ENCODE measurements at regions not wholly inside any gene's neighbourhood (a gene's known extent, or its start where the extent isn't known, plus 50 kb on each side); places are given as distances from the start of the nearest gene placed in this dataset.
"Not testable (repeated sequence)": the region's sequence is repeated elsewhere in the genome, so short reads cannot be mapped to it uniquely, and the experiment has no call there.

DNA sequence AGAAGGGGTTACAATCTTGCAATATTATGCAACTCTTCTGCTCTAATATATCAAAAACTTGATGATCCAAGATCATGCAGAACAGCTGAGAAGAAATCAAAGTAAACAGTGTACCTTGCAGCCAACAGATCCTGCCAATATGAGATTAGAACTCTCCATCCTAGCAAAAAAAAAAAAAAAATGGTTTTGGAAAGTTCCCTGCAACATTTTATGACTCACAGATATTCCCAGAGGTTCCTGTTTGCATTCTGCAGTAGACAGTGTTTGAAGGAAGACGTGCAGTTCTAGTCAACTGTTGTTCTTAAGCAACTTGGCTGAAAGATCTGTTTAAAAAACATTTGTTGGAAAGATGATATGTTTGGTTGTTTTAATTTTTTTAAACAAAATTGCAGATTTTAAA is 103.6 kb upstream of the WDR75 start:
- no peak overlapping the region for H3K4me3 ChIP-seq (replicated peaks; ENCODE audit: low read depth, low read length)
- no peak for DNase-seq (ENCODE audit: extremely low read depth, low read depth)
- no peak for TF ChIP-seq CTCF (IDR thresholded peaks at IDR 0.05; ENCODE audit: low read depth, low read length, missing control alignments)

GRCh38 chr2:189338115-189338514 is 103.2 kb upstream of the WDR75 start:
- no peak for DNase-seq (ENCODE audit: extremely low read depth, low read depth)
- no peak overlapping the region for H3K4me3 ChIP-seq (replicated peaks; ENCODE audit: low read depth, low read length)
- TF ChIP-seq CTCF (IDR thresholded peaks at IDR 0.05; ENCODE audit: low read depth, low read length, missing control alignments), result no peak

DNA sequence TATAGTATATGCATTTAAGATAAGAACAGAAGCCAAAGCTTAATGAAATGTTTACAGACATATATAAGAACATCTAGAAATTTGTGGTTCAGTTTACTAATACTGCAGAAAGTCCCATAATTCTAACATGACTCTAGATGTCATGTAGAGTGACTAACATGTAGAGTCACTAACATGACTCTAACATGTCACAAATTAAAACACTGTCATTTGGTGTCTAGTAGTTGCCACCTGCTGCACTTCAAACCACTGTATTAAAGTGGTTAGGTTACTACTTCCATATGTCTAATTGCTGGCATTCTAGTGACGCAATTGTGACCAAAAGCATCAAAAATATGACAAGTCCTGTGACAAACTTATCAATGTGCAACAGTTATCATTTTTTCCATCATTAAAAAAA is 100.2 kb upstream of the WDR75 start:
- no peak overlapping the region for H3K4me3 ChIP-seq (replicated peaks; ENCODE audit: low read depth, low read length)
- no peak for TF ChIP-seq CTCF (IDR thresholded peaks at IDR 0.05; ENCODE audit: low read depth, low read length, missing control alignments)

GRCh38 chr2:189344043-189344442 is 97.2 kb upstream of the WDR75 start:
- no peak for TF ChIP-seq CTCF (IDR thresholded peaks at IDR 0.05; ENCODE audit: low read depth, low read length, missing control alignments)
- no peak overlapping the region for H3K4me3 ChIP-seq (replicated peaks; ENCODE audit: low read depth, low read length)
- DNase-seq (ENCODE audit: extremely low read depth, low read depth), result no peak

More for the DNA sequence above, 100.2 kb upstream of the WDR75 start:
- DNase-seq (ENCODE audit: extremely low read depth, low read depth), result no peak

- DNase-seq (ENCODE audit: extremely low read depth, low read depth), result peak; percentile 93
- H3K4me3 ChIP-seq (replicated peaks; ENCODE audit: low read depth, low read length), result no peak overlapping the region
- peak; percentile 36 for TF ChIP-seq CTCF (IDR thresholded peaks at IDR 0.05; ENCODE audit: low read depth, low read length, missing control alignments)
Measured at GRCh38 chr2:189347540-189347939, 93.7 kb upstream of the WDR75 start.

- TF ChIP-seq CTCF (IDR thresholded peaks at IDR 0.05; ENCODE audit: low read depth, low read length, missing control alignments), result no peak
- no peak overlapping the region for H3K4me3 ChIP-seq (replicated peaks; ENCODE audit: low read depth, low read length)
- DNase-seq (ENCODE audit: extremely low read depth, low read depth), result no peak
Measured at GRCh38 chr2:189348369-189348768, 92.9 kb upstream of the WDR75 start.

DNA sequence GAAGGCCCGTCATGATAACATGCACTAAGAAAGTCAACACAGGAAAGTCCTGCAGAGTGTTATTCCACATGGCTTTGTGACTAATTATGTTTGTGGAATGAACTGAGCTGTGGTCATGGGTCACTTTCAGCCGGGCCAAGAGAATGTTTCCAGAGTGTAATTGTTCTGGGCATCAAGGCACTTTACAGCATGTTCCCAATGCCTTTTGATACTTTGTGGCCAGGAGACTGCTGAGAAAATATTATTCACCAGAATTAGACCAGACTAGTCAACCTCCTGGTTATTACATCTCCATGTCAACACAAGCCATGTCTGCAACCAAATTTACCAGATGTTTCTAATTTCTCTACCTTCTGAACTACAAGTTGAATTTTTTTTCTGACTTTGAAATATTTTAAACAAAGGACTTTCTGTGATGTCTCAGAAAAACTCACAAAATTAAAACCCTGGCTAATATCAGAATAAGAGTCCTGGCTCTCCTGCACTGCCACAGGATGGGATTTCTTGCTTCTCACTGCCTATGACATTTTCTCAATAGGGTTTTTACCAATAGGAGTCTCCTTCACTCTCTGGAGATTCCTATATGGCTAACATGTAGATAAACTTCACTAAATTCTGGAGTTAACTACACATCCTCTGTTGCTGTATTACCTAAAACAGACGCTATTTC is 90.6 kb upstream of the WDR75 start:
- peak; percentile 96 for DNase-seq (ENCODE audit: extremely low read depth, low read depth)
- H3K4me3 ChIP-seq (replicated peaks; ENCODE audit: low read depth, low read length), result no peak overlapping the region
- TF ChIP-seq CTCF (IDR thresholded peaks at IDR 0.05; ENCODE audit: low read depth, low read length, missing control alignments), result no peak

- DNase-seq (ENCODE audit: extremely low read depth, low read depth); H3K4me3 ChIP-seq (replicated peaks; ENCODE audit: low read depth, low read length): not testable (repeated sequence)
Measured at GRCh38 chr2:189351933-189352332, 89.3 kb upstream of the WDR75 start.

GRCh38 chr2:189357375-189357774 is 83.9 kb upstream of the WDR75 start:
- not testable (repeated sequence) for DNase-seq (ENCODE audit: extremely low read depth, low read depth); H3K4me3 ChIP-seq (replicated peaks; ENCODE audit: low read depth, low read length)
